Hematopoietic multipotent progenitor cell treated with erythropoietin and hydrocortisone succinate and interleukin-3 and kit ligand, for 4 days (in vitro differentiated cells): ENCODE measurements at regions not wholly inside any gene's neighbourhood (a gene's known extent, or its start where the extent isn't known, plus 50 kb on each side); places are given as distances from the start of the nearest gene placed in this dataset.

Experiments
- DNase-seq: peaks from one replicate; pipeline ENCODE4 v3.0.0-alpha.2; 2015

- no peak for DNase-seq
These were observed 800.7 kb downstream of the MAFB start for GRCh38 chr20:39888310-39888709.

- no peak for DNase-seq
These were observed 802.3 kb downstream of the MAFB start for GRCh38 chr20:39886650-39887190.

- peak; percentile 61 for DNase-seq
These were observed 802.9 kb downstream of the MAFB start for GRCh38 chr20:39885975-39886649.

- no peak for DNase-seq
These were observed 806.2 kb downstream of the MAFB start for GRCh38 chr20:39882806-39883205.

GRCh38 chr20:39880890-39881289 is 808.1 kb downstream of the MAFB start:
- peak; percentile 28 for DNase-seq

DNA sequence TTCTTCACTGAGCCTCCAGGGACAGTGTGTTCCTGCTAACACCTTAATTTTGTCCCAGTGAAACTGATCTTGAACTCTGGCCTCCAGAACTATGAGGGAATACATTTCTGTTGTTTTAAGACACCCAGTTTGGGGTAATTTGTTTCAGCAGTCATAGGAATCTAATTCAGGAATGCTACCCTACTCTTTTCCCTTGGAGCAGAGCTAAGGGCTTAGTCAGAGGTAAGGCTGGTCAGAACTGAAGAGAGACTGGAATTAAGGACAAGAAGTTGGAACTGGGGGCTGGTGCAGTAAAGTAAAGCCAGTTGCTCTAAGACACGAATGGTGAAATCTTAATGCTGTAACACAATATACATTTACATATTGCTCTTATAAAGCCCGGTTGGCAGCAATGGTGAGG is 809.7 kb downstream of the MAFB start:
- DNase-seq = no peak

- DNase-seq = no peak
These were observed 810.2 kb downstream of the MAFB start for GRCh38 chr20:39878809-39879208.

- no peak for DNase-seq
These were observed 810.7 kb downstream of the MAFB start for GRCh38 chr20:39878320-39878719.

- no peak for DNase-seq
These were observed 811.2 kb downstream of the MAFB start for GRCh38 chr20:39877788-39878187.

GRCh38 chr20:39876976-39877635 is 811.9 kb downstream of the MAFB start:
- no peak for DNase-seq

DNA sequence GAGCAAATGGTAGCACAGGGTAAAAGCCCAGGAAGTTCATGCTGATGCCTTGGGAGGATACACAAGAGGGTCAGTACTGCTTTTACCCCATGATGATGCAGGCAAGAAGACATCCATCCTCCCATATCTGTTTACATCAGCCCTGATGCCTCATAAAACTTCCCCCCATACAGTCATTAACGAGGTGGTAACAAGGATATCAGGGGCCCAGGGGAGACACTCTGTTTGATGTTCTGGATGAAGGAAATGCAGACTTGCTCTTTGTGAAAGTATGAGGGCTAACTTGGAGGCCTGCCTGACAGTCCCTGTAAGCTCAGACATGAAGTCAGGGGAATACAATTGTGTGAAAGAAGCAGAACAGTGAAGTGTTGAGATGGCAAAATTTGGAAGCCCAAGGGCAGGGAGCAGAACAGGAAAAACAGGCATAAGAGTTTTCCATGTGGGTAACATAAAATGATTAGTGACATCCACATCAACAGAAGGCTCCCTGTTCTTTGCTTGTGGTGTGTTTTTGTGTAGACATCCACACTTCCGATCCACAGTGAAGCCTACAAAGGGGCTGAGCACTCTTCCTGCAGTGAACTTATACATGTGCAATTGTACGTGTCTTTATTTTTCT is 813.4 kb downstream of the MAFB start:
- DNase-seq = no peak

DNA sequence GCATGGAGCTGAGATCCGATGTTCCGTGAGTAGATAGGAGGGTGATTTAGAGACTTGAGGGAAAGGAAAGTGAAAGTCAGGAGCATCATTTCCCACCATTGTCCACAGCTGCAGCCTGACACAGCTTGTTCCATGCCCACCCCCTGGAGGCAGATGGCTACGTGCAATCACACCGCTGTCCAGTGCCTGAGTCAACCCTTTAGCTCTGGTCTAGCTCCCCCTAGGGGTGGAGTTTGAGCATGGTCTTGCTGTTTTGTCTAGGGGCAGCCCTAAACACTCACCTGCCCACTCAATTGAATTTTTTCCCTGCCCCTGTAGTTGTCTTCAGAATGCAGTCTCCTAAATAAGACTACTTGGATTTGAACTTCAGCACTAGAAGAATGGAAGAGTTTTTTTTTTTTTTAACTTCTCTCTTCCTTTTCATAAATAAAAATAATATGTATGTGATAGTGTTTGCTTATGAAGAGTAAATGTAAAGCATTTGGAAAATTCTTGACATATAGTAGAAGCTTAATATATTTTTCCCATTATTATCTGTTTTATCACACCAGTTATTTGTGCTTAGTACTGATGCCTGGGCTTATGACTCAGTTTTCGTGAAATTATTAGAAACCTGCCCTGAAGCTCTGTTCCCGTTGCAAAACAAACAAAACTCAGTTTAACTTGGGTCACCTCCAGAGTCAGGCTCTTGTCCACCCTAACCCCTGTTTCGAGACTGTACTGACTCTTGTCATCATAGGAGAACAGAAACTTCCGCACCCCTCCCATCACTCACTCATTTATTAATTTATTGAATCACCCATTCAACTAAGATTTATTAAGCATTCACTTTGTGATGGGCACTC is 814.8 kb downstream of the MAFB start:
- DNase-seq = peak; percentile 81

GRCh38 chr20:39873286-39873685 is 815.8 kb downstream of the MAFB start:
- DNase-seq = no peak

DNA sequence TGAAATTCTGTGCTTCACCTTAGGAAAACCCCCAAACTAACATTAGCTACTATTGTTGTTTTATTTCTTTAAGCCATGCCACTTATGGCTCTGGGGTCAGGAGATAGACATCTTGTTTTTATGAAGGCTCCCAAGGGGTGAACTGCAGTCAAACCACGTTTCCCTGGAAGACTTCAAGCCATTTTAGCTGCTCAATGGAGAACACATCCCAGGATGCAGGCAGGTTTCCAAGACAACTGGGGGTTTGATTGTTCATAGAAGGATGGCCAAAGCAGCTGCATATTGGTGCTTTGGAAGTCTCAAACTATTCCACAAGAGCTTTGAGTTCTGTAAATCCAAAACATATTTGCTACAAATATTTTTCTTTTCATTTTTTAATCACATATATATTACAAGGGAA is 818.0 kb downstream of the MAFB start:
- no peak for DNase-seq

- no peak for DNase-seq
These were observed 823.6 kb downstream of the MAFB start for GRCh38 chr20:39865446-39865845.

- no peak for DNase-seq
These were observed 826.6 kb downstream of the MAFB start for GRCh38 chr20:39862470-39862891.

- no peak for DNase-seq
These were observed 827.7 kb downstream of the MAFB start for GRCh38 chr20:39861381-39861780.

- DNase-seq = no peak
These were observed 831.2 kb downstream of the MAFB start for GRCh38 chr20:39857835-39858234.

DNA sequence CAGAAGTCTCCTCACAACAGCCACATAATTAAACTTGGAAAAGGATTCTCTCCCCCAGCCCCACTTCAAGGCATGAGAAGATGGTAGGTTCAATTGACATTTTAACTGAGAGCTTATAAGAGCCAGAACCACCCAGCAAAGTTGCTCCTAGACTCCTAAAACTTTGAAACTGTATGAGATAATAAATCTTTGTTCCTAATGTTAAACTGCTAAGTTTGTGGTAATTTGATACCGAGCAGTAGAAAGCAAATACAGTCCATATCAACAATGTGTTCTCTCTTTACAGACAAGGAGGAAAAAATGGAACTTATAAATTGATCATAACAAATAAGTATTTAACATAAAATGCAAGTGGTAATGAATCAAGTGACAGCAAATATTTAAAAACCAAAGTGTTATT is 831.8 kb downstream of the MAFB start:
- DNase-seq = no peak

GRCh38 chr20:39855799-39856198 is 833.2 kb downstream of the MAFB start:
- no peak for DNase-seq

DNA sequence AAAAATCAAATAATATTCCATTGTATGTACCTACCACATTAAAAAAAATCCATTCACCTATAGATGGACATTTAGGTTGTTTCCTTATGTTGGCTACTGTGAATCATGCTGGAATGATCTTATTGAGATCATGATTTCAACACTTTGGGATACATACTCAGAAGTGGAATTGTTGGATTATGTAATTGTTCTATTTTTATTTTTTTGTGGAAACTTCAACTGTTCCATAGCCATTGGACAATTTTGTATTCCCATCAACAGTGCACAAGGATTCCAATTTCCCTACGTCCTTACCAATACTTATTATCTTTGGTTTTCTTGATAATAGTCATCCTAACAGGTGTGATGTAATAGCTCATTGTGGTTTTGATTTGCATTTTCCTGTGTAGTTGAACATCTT is 834.0 kb downstream of the MAFB start:
- no peak for DNase-seq

DNA sequence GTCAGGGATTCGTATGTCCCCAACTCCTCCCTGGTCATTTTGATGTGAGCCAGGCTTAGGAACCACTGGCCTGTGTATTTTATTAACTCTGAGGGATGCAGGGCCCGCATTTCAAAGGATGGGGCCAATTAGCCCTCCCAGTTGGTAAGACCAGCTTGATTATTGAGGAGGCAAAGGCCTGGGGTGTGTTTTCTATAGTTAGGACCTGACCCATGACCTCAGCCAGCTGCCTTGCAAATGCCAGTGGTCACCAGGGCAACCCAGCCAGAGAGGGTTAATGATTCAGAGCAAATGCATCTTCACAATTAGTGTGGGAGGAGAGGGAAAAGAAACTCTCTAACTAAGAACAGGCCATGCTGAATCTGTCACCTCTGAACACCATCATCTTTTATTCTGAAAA is 835.4 kb downstream of the MAFB start:
- DNase-seq = no peak

GRCh38 chr20:39853050-39853449 is 836.0 kb downstream of the MAFB start:
- DNase-seq = no peak
